Tibial artery (tissue), 4 donors: ENCODE measurements at regions not wholly inside any gene's neighbourhood (a gene's known extent, or its start where the extent isn't known, plus 50 kb on each side); places are given as distances from the start of the nearest gene placed in this dataset.

Source experiments
- DNase-seq, 2 donors: peaks; one replicate each; pipeline ENCODE4 v3.0.0-alpha.2; 2019
- H3K27ac ChIP-seq, 2 donors: fragments of 200-600 bp; sonication (generic) in 1 of 2; 1 replicate in 1 of 2; 2 replicates in 1 of 2; pipeline ENCODE4 v1.5.1; 2018 to 2019; ENCODE audit warnings: mild to moderate bottlenecking in 1 of 2
- H3K27me3 ChIP-seq, 2 donors: fragments of 200-600 bp; sonication (generic) in 1 of 2; one replicate each; pipeline versions ENCODE4 v1.5.1 to v1.6.0; 2016 to 2019
- H3K36me3 ChIP-seq, 3 donors: fragments of 200-600 bp; sonication (generic) in 2 of 3; one replicate each; pipeline ENCODE4 v1.5.1; 2016 to 2019; ENCODE audit warnings: mild to moderate bottlenecking in 2 of 3
- H3K4me1 ChIP-seq, 4 donors: fragments of 200-600 bp; sonication (generic) in 2 of 4; 1 replicate in 3 of 4; 2 replicates in 1 of 4; pipeline ENCODE4 v1.5.1; 2016 to 2019
- H3K4me3 ChIP-seq, 2 donors: fragments of 200-600 bp; sonication (generic) in 1 of 2; 1 replicate in 1 of 2; 2 replicates in 1 of 2; pipeline ENCODE4 v1.5.1; 2018 to 2019; ENCODE audit warnings: mild to moderate bottlenecking in 2 of 2
- H3K9me3 ChIP-seq, 3 donors: fragments of 200-600 bp; sonication (generic) in 1 of 3; one replicate each; pipeline ENCODE4 v1.5.1; 2016 to 2019
- intact Hi-C: fragments of 100-400 bp; cut with DNase I; formaldehyde crosslinking; loops from one replicate; pipeline ENCODE4 v1.15.0; 2023; ENCODE audit warnings: low total_unique reads
- TF ChIP-seq, protein P1 (sequence below), 2 experiments: fragments of 200-600 bp in 1 of 2; fragments of 450-650 bp in 1 of 2; IDR thresholded peaks; one replicate each; pipeline ENCODE4 v1.5.1; 2017 to 2019; ENCODE audit warnings: antibody characterized with exemption in 2 of 2, mild to moderate bottlenecking in 1 of 2, moderate library complexity in 1 of 2

GRCh38 chr16:51762081-51762996, 611.3 kb upstream of the SALL1 start:
- intact Hi-C loops = no loop called here
- peaks cover 0 to 9% (median 0%) of the 10 kb centered on the region in 4 donors for H3K4me1 ChIP-seq
- no peaks in the 10 kb centered on the region for H3K36me3 ChIP-seq
- TF ChIP-seq, protein P1, sequence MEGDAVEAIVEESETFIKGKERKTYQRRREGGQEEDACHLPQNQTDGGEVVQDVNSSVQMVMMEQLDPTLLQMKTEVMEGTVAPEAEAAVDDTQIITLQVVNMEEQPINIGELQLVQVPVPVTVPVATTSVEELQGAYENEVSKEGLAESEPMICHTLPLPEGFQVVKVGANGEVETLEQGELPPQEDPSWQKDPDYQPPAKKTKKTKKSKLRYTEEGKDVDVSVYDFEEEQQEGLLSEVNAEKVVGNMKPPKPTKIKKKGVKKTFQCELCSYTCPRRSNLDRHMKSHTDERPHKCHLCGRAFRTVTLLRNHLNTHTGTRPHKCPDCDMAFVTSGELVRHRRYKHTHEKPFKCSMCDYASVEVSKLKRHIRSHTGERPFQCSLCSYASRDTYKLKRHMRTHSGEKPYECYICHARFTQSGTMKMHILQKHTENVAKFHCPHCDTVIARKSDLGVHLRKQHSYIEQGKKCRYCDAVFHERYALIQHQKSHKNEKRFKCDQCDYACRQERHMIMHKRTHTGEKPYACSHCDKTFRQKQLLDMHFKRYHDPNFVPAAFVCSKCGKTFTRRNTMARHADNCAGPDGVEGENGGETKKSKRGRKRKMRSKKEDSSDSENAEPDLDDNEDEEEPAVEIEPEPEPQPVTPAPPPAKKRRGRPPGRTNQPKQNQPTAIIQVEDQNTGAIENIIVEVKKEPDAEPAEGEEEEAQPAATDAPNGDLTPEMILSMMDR (IDR thresholded peaks at IDR 0.05) = peak; percentile 31 to 56
- DNase-seq = peak; percentile 37 to 72
- H3K9me3 ChIP-seq = no peaks in the 10 kb centered on the region
- no peak overlapping the region for H3K4me3 ChIP-seq
- H3K27me3 ChIP-seq = peaks cover 0 to 2% of the 10 kb centered on the region in 2 donors
- no peak overlapping the region for H3K27ac ChIP-seq

GRCh38 chr16:51761001-51761400, 609.9 kb upstream of the SALL1 start:
- H3K4me3 ChIP-seq = no peak overlapping the region
- TF ChIP-seq, protein P1 (IDR thresholded peaks at IDR 0.05) = no peak
- H3K36me3 ChIP-seq = no peaks in the 10 kb centered on the region
- no peak overlapping the region for H3K27ac ChIP-seq
- H3K9me3 ChIP-seq = no peaks in the 10 kb centered on the region
- DNase-seq = no peak
- H3K4me1 ChIP-seq = peaks cover 0 to 9% (median 0%) of the 10 kb centered on the region in 4 donors
- peaks cover 0 to 11% of the 10 kb centered on the region in 2 donors for H3K27me3 ChIP-seq
- intact Hi-C loops = no loop called here

GRCh38 chr16:51759999-51760398, 608.9 kb upstream of the SALL1 start:
- intact Hi-C loops = no loop called here
- Histone ChIP-seq H3K27me3 (peaks cover 0 to 11% of the 10 kb centered on the region in 2 donors), H3K4me1 (peaks cover 0 to 9% (median 0%) of the 10 kb centered on the region in 4 donors), H3K9me3 (no peaks in the 10 kb centered on the region), H3K36me3 (no peaks in the 10 kb centered on the region), H3K27ac (no peak overlapping the region), H3K4me3 (no peak overlapping the region)
- TF ChIP-seq, protein P1 (IDR thresholded peaks at IDR 0.05) = no peak
- no peak for DNase-seq

GRCh38 chr16:51759329-51759728, 608.3 kb upstream of the SALL1 start:
- Histone ChIP-seq H3K4me1 (peaks cover 0 to 9% (median 0%) of the 10 kb centered on the region in 4 donors), H3K36me3 (no peaks in the 10 kb centered on the region), H3K9me3 (no peaks in the 10 kb centered on the region), H3K27me3 (peaks cover 0 to 11% of the 10 kb centered on the region in 2 donors), H3K4me3 (no peak overlapping the region), H3K27ac (no peak overlapping the region)
- TF ChIP-seq, protein P1 (IDR thresholded peaks at IDR 0.05) = no peak
- DNase-seq = no peak
- intact Hi-C loops = no loop called here

DNA sequence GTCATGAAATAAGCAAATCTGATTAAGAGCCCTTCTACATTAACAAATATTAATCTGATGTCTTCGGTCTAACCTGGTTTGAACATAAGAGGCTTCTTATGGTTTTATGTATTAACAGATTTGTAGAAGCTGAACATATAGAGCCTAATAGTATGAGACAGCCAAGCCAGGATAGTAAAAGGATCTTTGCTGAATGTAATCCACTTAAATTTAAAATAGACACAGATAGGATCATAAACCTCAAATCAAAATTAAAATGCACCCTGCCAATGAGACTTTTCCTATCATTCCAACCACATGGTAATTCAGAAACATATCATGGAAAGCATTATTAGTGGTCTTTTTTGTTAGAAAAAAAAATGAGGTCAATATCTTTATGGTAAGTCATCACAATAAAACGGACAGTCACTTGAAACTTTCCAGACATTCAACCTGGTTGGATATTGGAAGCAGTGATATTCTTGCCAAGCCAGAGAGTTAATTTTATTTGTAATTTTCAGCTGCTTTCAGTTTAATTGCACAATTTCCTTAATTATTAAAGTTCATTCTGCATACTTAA, 606.9 kb upstream of the SALL1 start:
- intact Hi-C loops = no loop called here
- H3K4me1 ChIP-seq = peaks cover 0 to 9% (median 0%) of the 10 kb centered on the region in 4 donors
- TF ChIP-seq, protein P1 (IDR thresholded peaks at IDR 0.05) = no peak

More for the DNA sequence above, 606.9 kb upstream of the SALL1 start:
- DNase-seq = no peak
- no peak overlapping the region for H3K4me3 ChIP-seq
- no peaks in the 10 kb centered on the region for H3K9me3 ChIP-seq
- no peaks in the 10 kb centered on the region for H3K36me3 ChIP-seq
- no peak overlapping the region for H3K27ac ChIP-seq
- peaks cover 0 to 11% of the 10 kb centered on the region in 2 donors for H3K27me3 ChIP-seq
